Stomach (tissue), 4 donors: ENCODE measurements at regions not wholly inside any gene's neighbourhood (a gene's known extent, or its start where the extent isn't known, plus 50 kb on each side); places are given as distances from the start of the nearest gene placed in this dataset.

Source experiments
- CTCF ChIP-seq, 7 experiments: fragments of 450-650 bp in 4 of 7; fragments of 200-600 bp in 3 of 7; sonication (generic) in 3 of 7; IDR thresholded peaks; one replicate each; pipeline ENCODE4 v1.5.1; 2016 to 2019; ENCODE audit warnings: antibody characterized with exemption in 7 of 7, control low read depth in 2 of 7, mild to moderate bottlenecking in 1 of 7
- POLR2A ChIP-seq, 4 donors: fragments of 450-650 bp; IDR thresholded peaks; one replicate each; pipeline ENCODE4 v1.6.1; 2016; ENCODE audit warnings: antibody characterized with exemption in 4 of 4, control low read depth in 2 of 4, mild to moderate bottlenecking in 1 of 4, moderate library complexity in 1 of 4
- POLR2AphosphoS5 ChIP-seq, 3 donors: sonication (generic); formaldehyde crosslinking; IDR thresholded peaks; one replicate each; pipeline ENCODE4 v1.6.1; 2016; ENCODE audit warnings: antibody characterized with exemption in 3 of 3

- TF ChIP-seq CTCF (IDR thresholded peaks at IDR 0.05) (no peak), POLR2A (IDR thresholded peaks at IDR 0.05) (no peak), POLR2AphosphoS5 (IDR thresholded peaks at IDR 0.05) (no peak)
Measured at GRCh38 chr2:120451334-120451733, 105.4 kb downstream of the INHBB start.
